Stimulated activated CD4-positive, alpha-beta T cell treated with anti-CD3 and anti-CD28 coated beads, Interleukin-1b, Interleukin-23, amount 100 ng/mL, for 24 hours (primary cell): ENCODE measurements at regions not wholly inside any gene's neighbourhood (a gene's known extent, or its start where the extent isn't known, plus 50 kb on each side); places are given as distances from the start of the nearest gene placed in this dataset.

Source experiments
- DNase-seq, 4 experiments: peaks; one replicate each; pipeline ENCODE4 v3.0.0-alpha.2; 2020; ENCODE audit warnings: low read depth in 4 of 4, low spot score in 1 of 4

- DNase-seq, result no peak
These were observed 514.9 kb upstream of the LCORL start for GRCh38 chr4:18536428-18536827.

- DNase-seq, result no peak
These were observed 514.4 kb upstream of the LCORL start for GRCh38 chr4:18535948-18536347.

GRCh38 chr4:18533262-18533775, 511.8 kb upstream of the LCORL start:
- DNase-seq, result no peak

GRCh38 chr4:18531731-18532130, 510.2 kb upstream of the LCORL start:
- DNase-seq, result no peak

GRCh38 chr4:18529482-18529881, 507.9 kb upstream of the LCORL start:
- DNase-seq, result no peak

GRCh38 chr4:18524667-18525066, 503.1 kb upstream of the LCORL start:
- DNase-seq, result no peak

GRCh38 chr4:18518098-18518497, 496.5 kb upstream of the LCORL start:
- DNase-seq, result no peak

- DNase-seq, result no peak
These were observed 492.3 kb upstream of the LCORL start for GRCh38 chr4:18513861-18514260.

GRCh38 chr4:18512718-18513117, 491.2 kb upstream of the LCORL start:
- DNase-seq, result no peak

GRCh38 chr4:18511727-18512126, 490.2 kb upstream of the LCORL start:
- no peak for DNase-seq

- DNase-seq, result no peak
These were observed 487.2 kb upstream of the LCORL start for GRCh38 chr4:18508786-18509185.

GRCh38 chr4:18480928-18481327, 459.4 kb upstream of the LCORL start:
- no peak for DNase-seq

- no peak for DNase-seq
These were observed 458.8 kb upstream of the LCORL start for GRCh38 chr4:18480342-18480741.

- no peak for DNase-seq
These were observed 458.3 kb upstream of the LCORL start for GRCh38 chr4:18479825-18480224.

- no peak for DNase-seq
These were observed 442.5 kb upstream of the LCORL start for GRCh38 chr4:18463987-18464559.

GRCh38 chr4:18458465-18458864, 436.9 kb upstream of the LCORL start:
- DNase-seq, result no peak

GRCh38 chr4:18454349-18454748, 432.8 kb upstream of the LCORL start:
- no peak for DNase-seq

- DNase-seq, result no peak
These were observed 423.6 kb upstream of the LCORL start for GRCh38 chr4:18445110-18445509.

GRCh38 chr4:18444206-18444605, 422.7 kb upstream of the LCORL start:
- no peak for DNase-seq

GRCh38 chr4:18442957-18443356, 421.4 kb upstream of the LCORL start:
- DNase-seq, result no peak

GRCh38 chr4:18441676-18442075, 420.1 kb upstream of the LCORL start:
- no peak for DNase-seq

GRCh38 chr4:18441203-18441590, 419.6 kb upstream of the LCORL start:
- DNase-seq, result no peak

- DNase-seq, result no peak
These were observed 419.1 kb upstream of the LCORL start for GRCh38 chr4:18440527-18441202.
